ENCODE measurements at regions not wholly inside any gene's neighbourhood (a gene's known extent, or its start where the extent isn't known, plus 50 kb on each side); places are given as distances from the start of the nearest gene placed in this dataset.

DNA sequence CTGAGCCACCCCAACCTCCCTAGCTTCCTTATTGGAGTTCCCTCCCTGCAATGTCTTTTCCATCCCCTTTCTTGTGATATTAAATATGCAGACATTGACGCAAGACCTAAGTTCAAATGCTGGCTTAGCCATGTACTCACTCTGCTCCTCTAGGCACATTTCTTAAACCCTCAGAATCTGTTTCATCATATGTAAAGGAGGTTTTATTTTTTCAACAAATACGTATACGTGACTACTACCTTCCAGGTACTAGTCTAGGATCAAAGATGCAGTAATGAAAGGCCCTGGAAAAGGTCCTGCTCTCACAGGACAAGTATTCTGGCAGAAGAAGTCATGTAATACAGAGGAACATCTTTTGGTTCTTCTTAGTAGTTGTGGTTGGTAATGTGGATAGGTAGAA is 98.6 kb downstream of the SIPA1L2 start:
- BruUV-seq (replicated peaks), result no TSS peak
- CTCF ChIA-PET, result no interaction called here

DNA sequence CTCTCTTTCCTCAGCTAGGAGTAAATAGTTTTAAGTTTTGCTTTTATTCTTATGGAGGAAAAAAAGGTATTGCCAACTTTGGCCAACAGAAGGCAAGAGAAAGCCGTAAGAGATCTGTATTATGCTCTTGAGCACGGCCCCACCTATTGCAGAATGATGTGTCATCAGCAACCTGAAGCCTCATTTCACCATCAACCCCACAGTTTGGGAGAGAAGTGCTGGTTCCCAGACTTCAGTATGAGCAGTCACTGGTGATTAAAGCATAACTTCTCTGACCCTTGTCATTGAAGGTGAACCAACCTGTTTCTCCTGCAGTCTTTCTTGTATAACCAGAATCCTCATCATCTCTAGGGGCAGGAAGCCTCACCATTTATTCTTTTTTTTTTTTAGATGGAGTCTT is 100.2 kb downstream of the SIPA1L2 start:
- H3K36me3 ChIP-seq (ENCODE audit: control insufficient read depth, insufficient read depth, low read length), result no peaks in the 10 kb centered on the region
- no TSS peak for BruUV-seq (replicated peaks)
- H3K4me1 ChIP-seq (ENCODE audit: control insufficient read depth, insufficient read depth, low read length), result no peaks in the 10 kb centered on the region
- in situ Hi-C loops (cut with HindIII; ENCODE audit: low pct_unique_long_range_greater_than_20kb, low sequenced_read_pairs) (no loop called here), intact Hi-C loops (cut with micrococcal nuclease; ENCODE audit: unreplicated experiment) (no loop called here)
- no peak overlapping the region for H3K4me3 ChIP-seq (ENCODE audit: low read depth in 2 of 2, low read length in 2 of 2)
- DNase-seq (ENCODE audit: low read depth, low spot score), result no peak
- no peak overlapping the region for H3K27ac ChIP-seq (ENCODE audit: low read length)
- ChIA-PET CTCF (no interaction called here), POLR2A (no interaction called here)
- no peaks in the 10 kb centered on the region for H3K27me3 ChIP-seq (ENCODE audit: control insufficient read depth, insufficient read depth, low read length)
- no peaks in the 10 kb centered on the region for H3K9me3 ChIP-seq (ENCODE audit: control insufficient read depth, insufficient read depth, low read depth, low read length)
- TF ChIP-seq, protein P1, sequence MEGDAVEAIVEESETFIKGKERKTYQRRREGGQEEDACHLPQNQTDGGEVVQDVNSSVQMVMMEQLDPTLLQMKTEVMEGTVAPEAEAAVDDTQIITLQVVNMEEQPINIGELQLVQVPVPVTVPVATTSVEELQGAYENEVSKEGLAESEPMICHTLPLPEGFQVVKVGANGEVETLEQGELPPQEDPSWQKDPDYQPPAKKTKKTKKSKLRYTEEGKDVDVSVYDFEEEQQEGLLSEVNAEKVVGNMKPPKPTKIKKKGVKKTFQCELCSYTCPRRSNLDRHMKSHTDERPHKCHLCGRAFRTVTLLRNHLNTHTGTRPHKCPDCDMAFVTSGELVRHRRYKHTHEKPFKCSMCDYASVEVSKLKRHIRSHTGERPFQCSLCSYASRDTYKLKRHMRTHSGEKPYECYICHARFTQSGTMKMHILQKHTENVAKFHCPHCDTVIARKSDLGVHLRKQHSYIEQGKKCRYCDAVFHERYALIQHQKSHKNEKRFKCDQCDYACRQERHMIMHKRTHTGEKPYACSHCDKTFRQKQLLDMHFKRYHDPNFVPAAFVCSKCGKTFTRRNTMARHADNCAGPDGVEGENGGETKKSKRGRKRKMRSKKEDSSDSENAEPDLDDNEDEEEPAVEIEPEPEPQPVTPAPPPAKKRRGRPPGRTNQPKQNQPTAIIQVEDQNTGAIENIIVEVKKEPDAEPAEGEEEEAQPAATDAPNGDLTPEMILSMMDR (IDR thresholded peaks at IDR 0.05), result no peak
- TF ChIP-seq SIN3A (IDR thresholded peaks at IDR 0.05; ENCODE audit: borderline replicate concordance, insufficient read depth, low read depth, low read length) (no peak), TCF7L2 (IDR thresholded peaks at IDR 0.05; ENCODE audit: low read depth, low read length) (no peak), POLR2AphosphoS5 (IDR thresholded peaks at IDR 0.05; ENCODE audit: low read depth, low read length) (no peak)
- TF ChIP-seq, protein P2, sequence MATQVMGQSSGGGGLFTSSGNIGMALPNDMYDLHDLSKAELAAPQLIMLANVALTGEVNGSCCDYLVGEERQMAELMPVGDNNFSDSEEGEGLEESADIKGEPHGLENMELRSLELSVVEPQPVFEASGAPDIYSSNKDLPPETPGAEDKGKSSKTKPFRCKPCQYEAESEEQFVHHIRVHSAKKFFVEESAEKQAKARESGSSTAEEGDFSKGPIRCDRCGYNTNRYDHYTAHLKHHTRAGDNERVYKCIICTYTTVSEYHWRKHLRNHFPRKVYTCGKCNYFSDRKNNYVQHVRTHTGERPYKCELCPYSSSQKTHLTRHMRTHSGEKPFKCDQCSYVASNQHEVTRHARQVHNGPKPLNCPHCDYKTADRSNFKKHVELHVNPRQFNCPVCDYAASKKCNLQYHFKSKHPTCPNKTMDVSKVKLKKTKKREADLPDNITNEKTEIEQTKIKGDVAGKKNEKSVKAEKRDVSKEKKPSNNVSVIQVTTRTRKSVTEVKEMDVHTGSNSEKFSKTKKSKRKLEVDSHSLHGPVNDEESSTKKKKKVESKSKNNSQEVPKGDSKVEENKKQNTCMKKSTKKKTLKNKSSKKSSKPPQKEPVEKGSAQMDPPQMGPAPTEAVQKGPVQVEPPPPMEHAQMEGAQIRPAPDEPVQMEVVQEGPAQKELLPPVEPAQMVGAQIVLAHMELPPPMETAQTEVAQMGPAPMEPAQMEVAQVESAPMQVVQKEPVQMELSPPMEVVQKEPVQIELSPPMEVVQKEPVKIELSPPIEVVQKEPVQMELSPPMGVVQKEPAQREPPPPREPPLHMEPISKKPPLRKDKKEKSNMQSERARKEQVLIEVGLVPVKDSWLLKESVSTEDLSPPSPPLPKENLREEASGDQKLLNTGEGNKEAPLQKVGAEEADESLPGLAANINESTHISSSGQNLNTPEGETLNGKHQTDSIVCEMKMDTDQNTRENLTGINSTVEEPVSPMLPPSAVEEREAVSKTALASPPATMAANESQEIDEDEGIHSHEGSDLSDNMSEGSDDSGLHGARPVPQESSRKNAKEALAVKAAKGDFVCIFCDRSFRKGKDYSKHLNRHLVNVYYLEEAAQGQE (IDR thresholded peaks at IDR 0.05; ENCODE audit: insufficient read depth in 1 of 2, low read depth in 2 of 2, low read length in 1 of 2), result no peak
- no peak for ATAC-seq

More for the DNA sequence above, 98.6 kb downstream of the SIPA1L2 start:
- Histone ChIP-seq H3K36me3 (ENCODE audit: control insufficient read depth, insufficient read depth, low read length) (no peaks in the 10 kb centered on the region), H3K27ac (ENCODE audit: low read length) (no peak overlapping the region), H3K4me1 (ENCODE audit: control insufficient read depth, insufficient read depth, low read length) (no peaks in the 10 kb centered on the region), H3K4me3 (ENCODE audit: low read depth in 2 of 2, low read length in 2 of 2) (no peak overlapping the region), H3K27me3 (ENCODE audit: control insufficient read depth, insufficient read depth, low read length) (no peaks in the 10 kb centered on the region), H3K9me3 (ENCODE audit: control insufficient read depth, insufficient read depth, low read depth, low read length) (no peaks in the 10 kb centered on the region)
- in situ Hi-C loops (cut with HindIII; ENCODE audit: low pct_unique_long_range_greater_than_20kb, low sequenced_read_pairs) (no loop called here), intact Hi-C loops (cut with micrococcal nuclease; ENCODE audit: unreplicated experiment) (no loop called here)
- ATAC-seq (no peak), DNase-seq (ENCODE audit: low read depth, low spot score) (no peak)
- TF ChIP-seq POLR2AphosphoS5 (IDR thresholded peaks at IDR 0.05; ENCODE audit: low read depth, low read length), result no peak
- TF ChIP-seq SIN3A (IDR thresholded peaks at IDR 0.05; ENCODE audit: borderline replicate concordance, insufficient read depth, low read depth, low read length), result no peak
- TF ChIP-seq, protein P1 (IDR thresholded peaks at IDR 0.05), result no peak
- TF ChIP-seq, protein P2 (IDR thresholded peaks at IDR 0.05; ENCODE audit: insufficient read depth in 1 of 2, low read depth in 2 of 2, low read length in 1 of 2), result no peak
- no peak for TF ChIP-seq TCF7L2 (IDR thresholded peaks at IDR 0.05; ENCODE audit: low read depth, low read length)
- POLR2A ChIA-PET, result no interaction called here
